ENCODE measurements at regions not wholly inside any gene's neighbourhood (a gene's known extent, or its start where the extent isn't known, plus 50 kb on each side); places are given as distances from the start of the nearest gene placed in this dataset.

- H3K4me3 ChIP-seq (ENCODE audit: control insufficient read depth, low read depth, low read length) = no peak overlapping the region
- no peak for DNase-seq (ENCODE audit: low read depth)
- no peak for TF ChIP-seq CTCF (IDR thresholded peaks at IDR 0.05; ENCODE audit: control insufficient read depth, insufficient read depth, low read depth, low read length, missing control alignments)
Measured at GRCh38 chr7:17129218-17129617, 169.2 kb upstream of the AHR start.

GRCh38 chr7:17130281-17131059 lies 168.0 kb upstream of the AHR start:
- peak; percentile 75 for DNase-seq (ENCODE audit: low read depth)
- H3K4me3 ChIP-seq (ENCODE audit: control insufficient read depth, low read depth, low read length) = no peak overlapping the region
- TF ChIP-seq CTCF (IDR thresholded peaks at IDR 0.05; ENCODE audit: control insufficient read depth, insufficient read depth, low read depth, low read length, missing control alignments) = no peak

GRCh38 chr7:17131060-17131345 lies 167.4 kb upstream of the AHR start:
- no peak for DNase-seq (ENCODE audit: low read depth)
- TF ChIP-seq CTCF (IDR thresholded peaks at IDR 0.05; ENCODE audit: control insufficient read depth, insufficient read depth, low read depth, low read length, missing control alignments) = no peak
- H3K4me3 ChIP-seq (ENCODE audit: control insufficient read depth, low read depth, low read length) = no peak overlapping the region

GRCh38 chr7:17131983-17132655 lies 166.3 kb upstream of the AHR start:
- no peak for DNase-seq (ENCODE audit: low read depth)
- TF ChIP-seq CTCF (IDR thresholded peaks at IDR 0.05; ENCODE audit: control insufficient read depth, insufficient read depth, low read depth, low read length, missing control alignments) = no peak
- H3K4me3 ChIP-seq (ENCODE audit: control insufficient read depth, low read depth, low read length) = no peak overlapping the region

- TF ChIP-seq CTCF (IDR thresholded peaks at IDR 0.05; ENCODE audit: control insufficient read depth, insufficient read depth, low read depth, low read length, missing control alignments) = no peak
- no peak overlapping the region for H3K4me3 ChIP-seq (ENCODE audit: control insufficient read depth, low read depth, low read length)
- no peak for DNase-seq (ENCODE audit: low read depth)
Measured at GRCh38 chr7:17132726-17133125, 165.7 kb upstream of the AHR start.

GRCh38 chr7:17133977-17134376 lies 164.5 kb upstream of the AHR start:
- no peak overlapping the region for H3K4me3 ChIP-seq (ENCODE audit: control insufficient read depth, low read depth, low read length)
- DNase-seq (ENCODE audit: low read depth) = no peak
- TF ChIP-seq CTCF (IDR thresholded peaks at IDR 0.05; ENCODE audit: control insufficient read depth, insufficient read depth, low read depth, low read length, missing control alignments) = no peak
